ENCODE measurements at regions not wholly inside any gene's neighbourhood (a gene's known extent, or its start where the extent isn't known, plus 50 kb on each side); places are given as distances from the start of the nearest gene placed in this dataset.
"Not testable (repeated sequence)": the region's sequence is repeated elsewhere in the genome, so short reads cannot be mapped to it uniquely, and the experiment has no call there.

- not testable (repeated sequence) for DNase-seq
Measured at GRCh38 chr6:86730772-86731171, 206.6 kb upstream of the HTR1E start.

- no peak for DNase-seq
Measured at GRCh38 chr6:86730216-86730615, 207.1 kb upstream of the HTR1E start.

- DNase-seq = no peak
Measured at GRCh38 chr6:86728976-86729375, 208.4 kb upstream of the HTR1E start.

- no peak for DNase-seq
Measured at GRCh38 chr6:86724695-86725094, 212.6 kb upstream of the HTR1E start.

GRCh38 chr6:86723729-86724128 lies 213.6 kb upstream of the HTR1E start:
- no peak for DNase-seq

- no peak for DNase-seq
Measured at GRCh38 chr6:86723151-86723550, 214.2 kb upstream of the HTR1E start.

GRCh38 chr6:86722131-86722530 lies 215.2 kb upstream of the HTR1E start:
- no peak for DNase-seq

GRCh38 chr6:86715676-86716075 lies 221.7 kb upstream of the HTR1E start:
- no peak for DNase-seq

- DNase-seq = no peak
Measured at GRCh38 chr6:86712039-86712438, 225.3 kb upstream of the HTR1E start.

GRCh38 chr6:86707545-86708120 lies 229.7 kb upstream of the HTR1E start:
- no peak for DNase-seq

- DNase-seq = no peak
Measured at GRCh38 chr6:86706449-86706848, 230.9 kb upstream of the HTR1E start.

GRCh38 chr6:86701228-86701627 lies 236.1 kb upstream of the HTR1E start:
- not testable (repeated sequence) for DNase-seq

GRCh38 chr6:86686496-86686895 lies 250.8 kb upstream of the HTR1E start:
- DNase-seq = no peak

GRCh38 chr6:86685230-86685797 lies 252.0 kb upstream of the HTR1E start:
- DNase-seq = no peak

- no peak for DNase-seq
Measured at GRCh38 chr6:86683132-86683908, 254.0 kb upstream of the HTR1E start.

GRCh38 chr6:86682297-86682696 lies 255.0 kb upstream of the HTR1E start:
- DNase-seq = no peak

GRCh38 chr6:86681140-86681539 lies 256.2 kb upstream of the HTR1E start:
- not testable (repeated sequence) for DNase-seq

GRCh38 chr6:86672125-86672524 lies 265.2 kb upstream of the HTR1E start:
- not testable (repeated sequence) for DNase-seq

GRCh38 chr6:86657192-86657591 lies 280.1 kb upstream of the HTR1E start:
- DNase-seq = no peak

GRCh38 chr6:86629123-86629522 lies 308.2 kb upstream of the HTR1E start:
- no peak for DNase-seq

GRCh38 chr6:86619428-86619827 lies 317.9 kb upstream of the HTR1E start:
- no peak for DNase-seq

- DNase-seq = no peak
Measured at GRCh38 chr6:86615299-86615698, 322.0 kb upstream of the HTR1E start.

GRCh38 chr6:86609549-86610388 lies 327.6 kb upstream of the HTR1E start:
- DNase-seq = no peak
